ENCODE measurements at regions not wholly inside any gene's neighbourhood (a gene's known extent, or its start where the extent isn't known, plus 50 kb on each side); places are given as distances from the start of the nearest gene placed in this dataset.

DNA sequence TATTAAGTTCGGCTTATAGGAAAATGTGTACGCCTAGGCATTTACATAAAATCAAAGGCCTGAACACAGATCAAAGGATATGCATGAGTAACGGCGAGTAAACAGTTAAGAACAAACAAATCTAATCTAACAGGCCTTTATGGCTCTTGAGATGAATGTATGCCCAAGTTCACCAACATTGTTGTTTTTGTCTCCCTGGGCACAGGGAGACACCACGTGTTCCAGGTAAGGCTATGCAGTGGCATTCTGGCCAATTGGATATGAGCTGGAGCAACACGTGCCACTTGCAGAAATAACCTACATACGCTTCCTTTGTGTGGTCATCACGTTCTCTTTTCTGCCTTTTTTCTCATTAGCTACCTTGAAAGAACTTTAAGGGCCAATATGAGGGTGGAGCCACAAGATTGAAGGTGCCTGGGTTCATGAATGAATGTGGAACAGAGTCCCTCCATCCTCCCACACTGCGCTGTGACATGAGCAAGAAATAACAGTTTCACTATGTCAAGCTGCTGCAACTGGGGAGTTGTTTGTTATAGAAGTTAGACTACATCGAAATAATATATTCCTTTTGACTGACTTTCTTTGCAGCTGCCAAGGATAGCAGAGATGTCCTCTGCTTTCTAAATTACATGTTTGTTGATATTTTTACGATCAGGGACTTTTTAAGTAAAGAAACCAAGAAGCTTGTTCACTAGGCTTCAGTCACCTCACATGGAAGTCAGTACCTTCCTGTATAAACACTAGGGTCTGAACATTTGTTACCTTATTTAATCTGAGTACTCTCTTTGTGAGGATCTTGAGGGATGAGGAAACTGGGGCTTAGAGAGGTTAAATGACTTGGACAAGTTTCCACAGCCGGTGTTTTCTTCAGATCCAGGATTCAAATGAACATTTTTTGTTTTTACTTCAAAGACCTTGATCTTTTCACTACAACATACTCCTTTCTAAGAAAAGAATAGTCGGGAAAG, 427.5 kb upstream of the TBL1XR1 start (continued):
- TF ChIP-seq, protein P1, sequence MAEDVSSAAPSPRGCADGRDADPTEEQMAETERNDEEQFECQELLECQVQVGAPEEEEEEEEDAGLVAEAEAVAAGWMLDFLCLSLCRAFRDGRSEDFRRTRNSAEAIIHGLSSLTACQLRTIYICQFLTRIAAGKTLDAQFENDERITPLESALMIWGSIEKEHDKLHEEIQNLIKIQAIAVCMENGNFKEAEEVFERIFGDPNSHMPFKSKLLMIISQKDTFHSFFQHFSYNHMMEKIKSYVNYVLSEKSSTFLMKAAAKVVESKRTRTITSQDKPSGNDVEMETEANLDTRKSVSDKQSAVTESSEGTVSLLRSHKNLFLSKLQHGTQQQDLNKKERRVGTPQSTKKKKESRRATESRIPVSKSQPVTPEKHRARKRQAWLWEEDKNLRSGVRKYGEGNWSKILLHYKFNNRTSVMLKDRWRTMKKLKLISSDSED (CRISPR knock-in tag; IDR thresholded peaks at IDR 0.05), result no peak
- TF ChIP-seq, protein P2, sequence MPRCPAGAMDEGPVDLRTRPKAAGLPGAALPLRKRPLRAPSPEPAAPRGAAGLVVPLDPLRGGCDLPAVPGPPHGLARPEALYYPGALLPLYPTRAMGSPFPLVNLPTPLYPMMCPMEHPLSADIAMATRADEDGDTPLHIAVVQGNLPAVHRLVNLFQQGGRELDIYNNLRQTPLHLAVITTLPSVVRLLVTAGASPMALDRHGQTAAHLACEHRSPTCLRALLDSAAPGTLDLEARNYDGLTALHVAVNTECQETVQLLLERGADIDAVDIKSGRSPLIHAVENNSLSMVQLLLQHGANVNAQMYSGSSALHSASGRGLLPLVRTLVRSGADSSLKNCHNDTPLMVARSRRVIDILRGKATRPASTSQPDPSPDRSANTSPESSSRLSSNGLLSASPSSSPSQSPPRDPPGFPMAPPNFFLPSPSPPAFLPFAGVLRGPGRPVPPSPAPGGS (CRISPR knock-in tag; IDR thresholded peaks at IDR 0.05), result no peak
- TF ChIP-seq ZFP90 (CRISPR knock-in tag; IDR thresholded peaks at IDR 0.05; ENCODE audit: borderline replicate concordance), result no peak
- no peak for TF ChIP-seq ZFY (CRISPR knock-in tag; IDR thresholded peaks at IDR 0.05)
- peak; percentile 48 for TF ChIP-seq TEAD3 (CRISPR knock-in tag; optimal IDR thresholded peaks at IDR 0.05; ENCODE audit: borderline replicate concordance)
- TF ChIP-seq HMG20B (CRISPR knock-in tag; conservative IDR thresholded peaks at IDR 0.05), result no peak
- TF ChIP-seq, protein P3, sequence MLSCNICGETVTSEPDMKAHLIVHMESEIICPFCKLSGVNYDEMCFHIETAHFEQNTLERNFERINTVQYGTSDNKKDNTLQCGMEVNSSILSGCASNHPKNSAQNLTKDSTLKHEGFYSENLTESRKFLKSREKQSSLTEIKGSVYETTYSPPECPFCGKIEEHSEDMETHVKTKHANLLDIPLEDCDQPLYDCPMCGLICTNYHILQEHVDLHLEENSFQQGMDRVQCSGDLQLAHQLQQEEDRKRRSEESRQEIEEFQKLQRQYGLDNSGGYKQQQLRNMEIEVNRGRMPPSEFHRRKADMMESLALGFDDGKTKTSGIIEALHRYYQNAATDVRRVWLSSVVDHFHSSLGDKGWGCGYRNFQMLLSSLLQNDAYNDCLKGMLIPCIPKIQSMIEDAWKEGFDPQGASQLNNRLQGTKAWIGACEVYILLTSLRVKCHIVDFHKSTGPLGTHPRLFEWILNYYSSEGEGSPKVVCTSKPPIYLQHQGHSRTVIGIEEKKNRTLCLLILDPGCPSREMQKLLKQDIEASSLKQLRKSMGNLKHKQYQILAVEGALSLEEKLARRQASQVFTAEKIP (CRISPR knock-in tag; IDR thresholded peaks at IDR 0.05; ENCODE audit: borderline replicate concordance), result no peak
- no peak for TF ChIP-seq ZNF3 (CRISPR knock-in tag; IDR thresholded peaks at IDR 0.05)
- no peak for TF ChIP-seq MIER2 (CRISPR knock-in tag; IDR thresholded peaks at IDR 0.05)
- no peak for TF ChIP-seq PAF1 (CRISPR knock-in tag; IDR thresholded peaks at IDR 0.05)
- TF ChIP-seq, protein P4, sequence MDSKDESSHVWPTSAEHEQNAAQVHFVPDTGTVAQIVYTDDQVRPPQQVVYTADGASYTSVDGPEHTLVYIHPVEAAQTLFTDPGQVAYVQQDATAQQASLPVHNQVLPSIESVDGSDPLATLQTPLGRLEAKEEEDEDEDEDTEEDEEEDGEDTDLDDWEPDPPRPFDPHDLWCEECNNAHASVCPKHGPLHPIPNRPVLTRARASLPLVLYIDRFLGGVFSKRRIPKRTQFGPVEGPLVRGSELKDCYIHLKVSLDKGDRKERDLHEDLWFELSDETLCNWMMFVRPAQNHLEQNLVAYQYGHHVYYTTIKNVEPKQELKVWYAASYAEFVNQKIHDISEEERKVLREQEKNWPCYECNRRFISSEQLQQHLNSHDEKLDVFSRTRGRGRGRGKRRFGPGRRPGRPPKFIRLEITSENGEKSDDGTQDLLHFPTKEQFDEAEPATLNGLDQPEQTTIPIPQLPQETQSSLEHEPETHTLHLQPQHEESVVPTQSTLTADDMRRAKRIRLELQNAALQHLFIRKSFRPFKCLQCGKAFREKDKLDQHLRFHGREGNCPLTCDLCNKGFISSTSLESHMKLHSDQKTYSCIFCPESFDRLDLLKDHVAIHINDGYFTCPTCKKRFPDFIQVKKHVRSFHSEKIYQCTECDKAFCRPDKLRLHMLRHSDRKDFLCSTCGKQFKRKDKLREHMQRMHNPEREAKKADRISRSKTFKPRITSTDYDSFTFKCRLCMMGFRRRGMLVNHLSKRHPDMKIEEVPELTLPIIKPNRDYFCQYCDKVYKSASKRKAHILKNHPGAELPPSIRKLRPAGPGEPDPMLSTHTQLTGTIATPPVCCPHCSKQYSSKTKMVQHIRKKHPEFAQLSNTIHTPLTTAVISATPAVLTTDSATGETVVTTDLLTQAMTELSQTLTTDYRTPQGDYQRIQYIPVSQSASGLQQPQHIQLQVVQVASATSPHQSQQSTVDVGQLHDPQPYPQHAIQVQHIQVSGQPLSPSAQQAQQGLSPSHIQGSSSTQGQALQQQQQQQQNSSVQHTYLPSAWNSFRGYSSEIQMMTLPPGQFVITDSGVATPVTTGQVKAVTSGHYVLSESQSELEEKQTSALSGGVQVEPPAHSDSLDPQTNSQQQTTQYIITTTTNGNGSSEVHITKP (CRISPR knock-in tag; IDR thresholded peaks at IDR 0.05; ENCODE audit: low read depth), result no peak
- no peak for TF ChIP-seq HOXA5 (CRISPR knock-in tag; IDR thresholded peaks at IDR 0.05)
- TF ChIP-seq SIN3B (IDR thresholded peaks at IDR 0.05; ENCODE audit: low read length), result no peak
- no peak for TF ChIP-seq JUNB (CRISPR knock-in tag; IDR thresholded peaks at IDR 0.05; ENCODE audit: borderline replicate concordance)
- TF ChIP-seq ZFP36L1 (CRISPR knock-in tag; IDR thresholded peaks at IDR 0.05), result no peak
- no peak for TF ChIP-seq HNF4G (IDR thresholded peaks at IDR 0.05; ENCODE audit: borderline replicate concordance, low read depth, low read length)
- no peak for TF ChIP-seq HNF4G (CRISPR knock-in tag; IDR thresholded peaks at IDR 0.05; ENCODE audit: borderline replicate concordance, low read depth)
- TF ChIP-seq AGO2 (optimal IDR thresholded peaks at IDR 0.05; ENCODE audit: low read depth, low read length), result no peak
- TF ChIP-seq, protein P5, sequence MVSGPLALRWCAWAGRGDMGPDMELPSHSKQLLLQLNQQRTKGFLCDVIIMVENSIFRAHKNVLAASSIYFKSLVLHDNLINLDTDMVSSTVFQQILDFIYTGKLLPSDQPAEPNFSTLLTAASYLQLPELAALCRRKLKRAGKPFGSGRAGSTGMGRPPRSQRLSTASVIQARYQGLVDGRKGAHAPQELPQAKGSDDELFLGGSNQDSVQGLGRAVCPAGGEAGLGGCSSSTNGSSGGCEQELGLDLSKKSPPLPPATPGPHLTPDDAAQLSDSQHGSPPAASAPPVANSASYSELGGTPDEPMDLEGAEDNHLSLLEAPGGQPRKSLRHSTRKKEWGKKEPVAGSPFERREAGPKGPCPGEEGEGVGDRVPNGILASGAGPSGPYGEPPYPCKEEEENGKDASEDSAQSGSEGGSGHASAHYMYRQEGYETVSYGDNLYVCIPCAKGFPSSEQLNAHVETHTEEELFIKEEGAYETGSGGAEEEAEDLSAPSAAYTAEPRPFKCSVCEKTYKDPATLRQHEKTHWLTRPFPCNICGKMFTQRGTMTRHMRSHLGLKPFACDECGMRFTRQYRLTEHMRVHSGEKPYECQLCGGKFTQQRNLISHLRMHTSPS (CRISPR knock-in tag; IDR thresholded peaks at IDR 0.05; ENCODE audit: low read depth), result no peak; the same call in 1 of the 2 replicates
- TF ChIP-seq SIN3A (IDR thresholded peaks at IDR 0.05; ENCODE audit: borderline replicate concordance, low read depth, low read length), result no peak
